ENCODE measurements at regions not wholly inside any gene's neighbourhood (a gene's known extent, or its start where the extent isn't known, plus 50 kb on each side); places are given as distances from the start of the nearest gene placed in this dataset.

- TF ChIP-seq HNF4G (IDR thresholded peaks at IDR 0.05) (peak; percentile 84), SP1 (IDR thresholded peaks at IDR 0.05) (peak; percentile 97)
Observed at GRCh38 chr1:68796888-68797287, 300.0 kb upstream of the DEPDC1 start (continued).

- Histone ChIP-seq H3K9me3 (ENCODE audit: control insufficient read depth in 4 of 4, low read length in 3 of 4) (no peaks in the 10 kb centered on the region), H3K36me3 (ENCODE audit: control insufficient read depth in 4 of 4, insufficient read depth in 3 of 4, low read depth in 1 of 4, low read length in 3 of 4) (no peaks in the 10 kb centered on the region), H3K27ac (ENCODE audit: low read depth in 1 of 2, low read length in 2 of 2) (peak overlapping the region in 1 of 2 donors; percentile 54), H3K9ac (ENCODE audit: low read depth in 1 of 2, low read length in 2 of 2) (no peak overlapping the region), H3K27me3 (ENCODE audit: control insufficient read depth in 4 of 4, insufficient read depth in 4 of 4, low read length in 3 of 4) (no peaks in the 10 kb centered on the region), H3K4me1 (ENCODE audit: control insufficient read depth in 4 of 4, insufficient read depth in 4 of 4, low read length in 3 of 4) (peaks cover 6 to 48% (median 30%) of the 10 kb centered on the region in 4 donors), H3K4me3 (ENCODE audit: low read depth in 1 of 3, low read length in 3 of 3) (no peak overlapping the region)
- 93% methylated on average over 1 of the region's 1 CpG for WGBS
- no peak for DNase-seq (ENCODE audit: low spot score)
- no peak for TF ChIP-seq TAF1 (conservative IDR thresholded peaks at IDR 0.05)
- TF ChIP-seq RXRA (IDR thresholded peaks at IDR 0.05): no peak
- TF ChIP-seq HNF4G (IDR thresholded peaks at IDR 0.05): no peak
- TF ChIP-seq RAD21 (IDR thresholded peaks at IDR 0.05): no peak
- TF ChIP-seq FOXA1 (IDR thresholded peaks at IDR 0.05): no peak
- TF ChIP-seq NR2F2 (IDR thresholded peaks at IDR 0.05): no peak
- no peak for TF ChIP-seq MAX (IDR thresholded peaks at IDR 0.05)
- TF ChIP-seq HNF4A (conservative IDR thresholded peaks at IDR 0.05): no peak
- TF ChIP-seq FOXA2 (IDR thresholded peaks at IDR 0.05): no peak
- TF ChIP-seq ATF3 (IDR thresholded peaks at IDR 0.05): no peak
- TF ChIP-seq YY1 (IDR thresholded peaks at IDR 0.05): no peak
- TF ChIP-seq JUND (IDR thresholded peaks at IDR 0.05): no peak
- TF ChIP-seq, protein P1, sequence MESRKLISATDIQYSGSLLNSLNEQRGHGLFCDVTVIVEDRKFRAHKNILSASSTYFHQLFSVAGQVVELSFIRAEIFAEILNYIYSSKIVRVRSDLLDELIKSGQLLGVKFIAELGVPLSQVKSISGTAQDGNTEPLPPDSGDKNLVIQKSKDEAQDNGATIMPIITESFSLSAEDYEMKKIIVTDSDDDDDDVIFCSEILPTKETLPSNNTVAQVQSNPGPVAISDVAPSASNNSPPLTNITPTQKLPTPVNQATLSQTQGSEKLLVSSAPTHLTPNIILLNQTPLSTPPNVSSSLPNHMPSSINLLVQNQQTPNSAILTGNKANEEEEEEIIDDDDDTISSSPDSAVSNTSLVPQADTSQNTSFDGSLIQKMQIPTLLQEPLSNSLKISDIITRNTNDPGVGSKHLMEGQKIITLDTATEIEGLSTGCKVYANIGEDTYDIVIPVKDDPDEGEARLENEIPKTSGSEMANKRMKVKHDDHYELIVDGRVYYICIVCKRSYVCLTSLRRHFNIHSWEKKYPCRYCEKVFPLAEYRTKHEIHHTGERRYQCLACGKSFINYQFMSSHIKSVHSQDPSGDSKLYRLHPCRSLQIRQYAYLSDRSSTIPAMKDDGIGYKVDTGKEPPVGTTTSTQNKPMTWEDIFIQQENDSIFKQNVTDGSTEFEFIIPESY (IDR thresholded peaks at IDR 0.05): no peak
- no peak for TF ChIP-seq SP1 (IDR thresholded peaks at IDR 0.05)
- TF ChIP-seq GABPA (IDR thresholded peaks at IDR 0.05 in 1 of 2, conservative IDR thresholded peaks at IDR 0.05 in 1 of 2): no peak
- TF ChIP-seq, protein P2, sequence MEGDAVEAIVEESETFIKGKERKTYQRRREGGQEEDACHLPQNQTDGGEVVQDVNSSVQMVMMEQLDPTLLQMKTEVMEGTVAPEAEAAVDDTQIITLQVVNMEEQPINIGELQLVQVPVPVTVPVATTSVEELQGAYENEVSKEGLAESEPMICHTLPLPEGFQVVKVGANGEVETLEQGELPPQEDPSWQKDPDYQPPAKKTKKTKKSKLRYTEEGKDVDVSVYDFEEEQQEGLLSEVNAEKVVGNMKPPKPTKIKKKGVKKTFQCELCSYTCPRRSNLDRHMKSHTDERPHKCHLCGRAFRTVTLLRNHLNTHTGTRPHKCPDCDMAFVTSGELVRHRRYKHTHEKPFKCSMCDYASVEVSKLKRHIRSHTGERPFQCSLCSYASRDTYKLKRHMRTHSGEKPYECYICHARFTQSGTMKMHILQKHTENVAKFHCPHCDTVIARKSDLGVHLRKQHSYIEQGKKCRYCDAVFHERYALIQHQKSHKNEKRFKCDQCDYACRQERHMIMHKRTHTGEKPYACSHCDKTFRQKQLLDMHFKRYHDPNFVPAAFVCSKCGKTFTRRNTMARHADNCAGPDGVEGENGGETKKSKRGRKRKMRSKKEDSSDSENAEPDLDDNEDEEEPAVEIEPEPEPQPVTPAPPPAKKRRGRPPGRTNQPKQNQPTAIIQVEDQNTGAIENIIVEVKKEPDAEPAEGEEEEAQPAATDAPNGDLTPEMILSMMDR (IDR thresholded peaks at IDR 0.05; ENCODE audit: low read depth, low read length, missing input control): no peak
Observed at GRCh38 chr1:68798071-68798470, 301.2 kb upstream of the DEPDC1 start.

DNA sequence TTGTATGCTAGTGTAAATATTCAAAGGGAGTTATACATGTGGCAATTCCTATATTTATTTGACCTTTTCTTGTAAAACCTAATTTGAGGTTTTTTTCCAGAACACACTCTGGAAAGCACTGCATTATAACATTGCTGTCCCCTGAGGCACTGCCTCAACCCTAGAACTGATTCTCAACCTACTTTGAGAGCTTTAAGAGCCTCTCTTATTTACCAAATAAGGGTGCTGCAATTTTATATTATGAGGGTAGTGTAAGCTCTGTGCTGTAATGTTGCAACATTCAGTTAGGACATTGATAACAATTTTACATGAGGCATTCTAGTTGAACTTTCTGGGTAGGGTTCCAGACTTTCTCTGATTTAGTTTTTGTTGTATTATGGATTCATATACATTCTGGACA, 302.2 kb upstream of the DEPDC1 start:
- Histone ChIP-seq H3K27ac (ENCODE audit: low read depth in 1 of 2, low read length in 2 of 2) (peak overlapping the region; percentile 5 to 57), H3K9ac (ENCODE audit: low read depth in 1 of 2, low read length in 2 of 2) (no peak overlapping the region), H3K27me3 (ENCODE audit: control insufficient read depth in 4 of 4, insufficient read depth in 4 of 4, low read length in 3 of 4) (no peaks in the 10 kb centered on the region), H3K4me1 (ENCODE audit: control insufficient read depth in 4 of 4, insufficient read depth in 4 of 4, low read length in 3 of 4) (peaks cover 6 to 48% (median 30%) of the 10 kb centered on the region in 4 donors), H3K4me3 (ENCODE audit: low read depth in 1 of 3, low read length in 3 of 3) (no peak overlapping the region), H3K9me3 (ENCODE audit: control insufficient read depth in 4 of 4, low read length in 3 of 4) (no peaks in the 10 kb centered on the region), H3K36me3 (ENCODE audit: control insufficient read depth in 4 of 4, insufficient read depth in 3 of 4, low read depth in 1 of 4, low read length in 3 of 4) (no peaks in the 10 kb centered on the region)
- DNase-seq (ENCODE audit: low spot score): no peak
- TF ChIP-seq REST (IDR thresholded peaks at IDR 0.05) (no peak), HNF4G (IDR thresholded peaks at IDR 0.05) (no peak), JUND (IDR thresholded peaks at IDR 0.05) (no peak), FOXA2 (IDR thresholded peaks at IDR 0.05) (no peak), MAX (IDR thresholded peaks at IDR 0.05) (no peak), SP1 (IDR thresholded peaks at IDR 0.05) (peak; percentile 54), YY1 (IDR thresholded peaks at IDR 0.05) (no peak), RXRA (IDR thresholded peaks at IDR 0.05) (peak; percentile 23 to 36), NR2F2 (IDR thresholded peaks at IDR 0.05) (no peak), TAF1 (conservative IDR thresholded peaks at IDR 0.05) (no peak), RAD21 (IDR thresholded peaks at IDR 0.05) (no peak)
- TF ChIP-seq, protein P1 (IDR thresholded peaks at IDR 0.05): no peak
- TF ChIP-seq, protein P2 (IDR thresholded peaks at IDR 0.05; ENCODE audit: low read depth, low read length, missing input control): no peak
